EL (cell line): ENCODE measurements at regions not wholly inside any gene's neighbourhood (a gene's known extent, or its start where the extent isn't known, plus 50 kb on each side); places are given as distances from the start of the nearest gene placed in this dataset.
"Not testable (repeated sequence)": the region's sequence is repeated elsewhere in the genome, so short reads cannot be mapped to it uniquely, and the experiment has no call there.

Experiments used
- DNase-seq: peaks from one replicate; pipeline ENCODE4 v3.0.0-alpha.2; 2016

DNA sequence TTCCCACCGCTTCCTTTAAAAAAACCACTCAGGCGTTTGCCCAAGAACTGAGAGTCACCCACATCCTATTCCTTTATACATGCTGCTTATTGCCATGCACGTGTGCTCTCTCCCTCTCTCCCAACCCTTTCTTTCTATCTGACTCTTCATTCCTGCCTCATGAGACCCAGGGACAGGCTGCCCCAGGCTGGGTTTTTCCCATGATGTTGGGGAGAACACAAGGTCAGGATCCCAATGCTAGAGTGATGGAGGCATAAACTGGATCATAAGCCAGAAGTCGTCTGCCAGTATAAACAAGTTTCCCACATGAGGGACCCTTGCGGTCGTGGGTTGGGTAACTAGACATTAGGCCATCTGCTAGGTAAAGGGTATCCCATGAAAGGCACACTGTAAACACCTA is 64.9 kb downstream of the CD2 start:
- DNase-seq: no peak

DNA sequence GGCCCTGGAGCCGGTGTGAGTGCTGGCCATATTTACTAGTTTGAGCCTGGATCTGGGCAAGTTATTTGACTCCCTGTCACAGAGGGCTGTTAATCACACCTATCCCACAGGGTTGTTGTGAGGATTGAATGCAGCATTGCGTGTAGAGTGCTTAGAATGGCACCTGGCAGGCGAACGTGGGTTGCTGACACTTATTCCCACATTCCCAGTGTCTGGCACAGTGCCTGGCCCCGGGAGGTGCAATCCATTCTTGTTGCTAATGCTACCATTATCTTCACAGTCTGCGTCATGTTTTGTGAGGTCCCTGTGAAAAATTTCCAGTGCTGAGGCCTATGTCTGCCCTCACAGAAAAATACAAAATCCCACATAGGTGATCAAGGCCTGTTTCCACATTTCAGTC is 66.1 kb downstream of the CD2 start:
- peak; percentile 88 for DNase-seq

DNA sequence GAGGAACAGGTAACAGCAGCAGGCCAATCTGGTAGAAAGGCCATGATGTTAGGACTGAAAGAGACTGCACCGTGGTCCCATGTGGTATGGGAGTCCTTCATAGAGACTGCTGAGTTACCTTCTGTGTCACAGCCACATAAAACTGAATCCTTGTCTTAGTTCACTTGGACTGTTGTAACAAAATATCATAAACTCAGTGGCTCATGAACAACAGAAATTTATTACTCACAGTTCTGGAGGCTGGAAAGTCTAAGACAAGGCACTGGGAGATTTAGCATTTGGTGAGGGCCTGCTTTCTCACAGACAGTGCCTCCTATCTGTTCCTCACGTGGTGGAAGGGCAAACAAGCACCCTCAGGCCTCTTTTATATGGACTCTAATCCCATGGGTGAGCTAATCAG is 67.5 kb downstream of the CD2 start:
- no peak for DNase-seq

DNA sequence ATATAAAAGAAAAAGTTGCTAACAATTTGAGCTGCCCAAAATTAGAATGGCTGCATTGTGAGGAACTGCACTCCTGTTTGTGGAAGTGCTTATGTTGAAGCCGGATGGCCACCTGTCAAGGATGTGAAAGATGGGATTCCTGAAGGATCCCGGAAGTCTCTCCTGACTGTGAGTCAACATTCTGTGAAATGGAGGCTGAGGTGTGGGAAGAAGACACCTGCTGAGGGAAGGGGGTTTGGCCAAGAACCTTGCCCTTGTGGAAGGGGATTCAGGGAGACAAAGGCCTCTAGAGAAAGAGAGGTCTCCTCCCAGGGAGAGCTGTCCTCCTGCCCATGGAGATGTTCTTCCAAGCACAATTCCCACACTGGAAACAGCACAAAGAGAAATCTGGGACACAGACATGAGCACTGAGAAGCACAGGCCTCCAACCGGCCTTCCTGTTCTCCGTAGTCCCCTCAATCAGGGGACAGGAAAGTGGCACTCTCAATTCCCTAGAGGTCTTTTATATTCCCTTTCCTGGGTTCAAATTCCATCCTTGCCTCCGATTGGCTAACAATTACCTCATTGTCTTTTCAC is 70.5 kb downstream of the CD2 start:
- no peak for DNase-seq

DNA sequence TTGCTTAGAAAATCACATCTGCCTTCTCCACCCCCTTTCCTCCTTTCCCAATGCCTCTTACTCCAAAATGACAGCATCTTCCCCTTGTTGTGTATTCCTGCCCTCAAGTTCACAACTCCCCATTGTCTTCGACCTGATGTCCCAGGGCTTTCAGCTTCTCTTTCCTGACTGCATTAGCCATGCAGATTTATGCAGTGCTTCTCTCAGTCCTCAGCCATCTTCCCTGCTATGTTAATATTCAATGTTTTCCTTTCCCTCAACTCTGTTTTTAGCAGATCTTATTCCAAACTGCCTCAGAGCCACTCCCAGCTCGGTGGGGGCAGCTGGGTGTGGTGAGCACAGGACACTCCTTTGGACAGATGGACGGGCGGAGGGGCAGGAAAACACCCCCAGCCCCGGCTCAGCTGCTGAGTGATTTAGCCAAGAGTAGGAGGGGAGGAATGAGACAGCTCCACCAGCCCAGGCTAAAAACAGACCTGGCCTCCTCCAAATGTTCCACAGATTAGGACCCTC is 71.0 kb downstream of the CD2 start:
- no peak for DNase-seq

DNA sequence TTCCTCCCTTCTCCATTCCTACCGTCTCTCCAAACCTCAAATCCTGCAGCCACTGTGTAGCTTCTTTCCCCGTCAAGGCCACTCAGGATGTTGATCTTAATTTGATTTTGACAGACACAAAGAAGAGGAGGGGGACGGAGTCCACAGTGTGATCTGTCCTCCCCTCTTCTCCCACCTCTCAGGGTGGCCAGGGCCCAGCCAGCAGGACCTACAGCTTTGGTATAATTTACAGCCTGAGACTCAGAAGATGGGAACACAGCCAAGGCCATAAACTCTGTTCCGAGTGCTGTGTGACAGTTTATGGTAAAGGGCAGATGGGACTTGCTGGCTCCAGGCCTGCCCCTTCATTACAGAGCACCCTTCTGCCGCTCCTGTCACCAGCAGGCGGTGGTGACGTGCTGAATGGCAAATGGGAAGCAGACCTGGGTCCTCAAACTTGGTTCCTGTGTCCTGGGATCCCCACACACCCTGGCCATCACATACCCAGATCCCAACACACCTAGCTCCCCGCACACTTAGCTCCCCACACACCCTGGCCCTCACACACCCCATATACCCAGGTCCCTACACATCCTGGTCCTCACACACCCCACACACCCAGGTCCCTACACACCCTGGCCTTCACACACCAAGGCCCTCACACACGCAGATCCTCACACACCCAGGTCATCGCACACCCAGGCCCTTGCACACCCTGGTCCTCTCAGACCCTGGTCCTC is 71.6 kb downstream of the CD2 start:
- no peak for DNase-seq

DNA sequence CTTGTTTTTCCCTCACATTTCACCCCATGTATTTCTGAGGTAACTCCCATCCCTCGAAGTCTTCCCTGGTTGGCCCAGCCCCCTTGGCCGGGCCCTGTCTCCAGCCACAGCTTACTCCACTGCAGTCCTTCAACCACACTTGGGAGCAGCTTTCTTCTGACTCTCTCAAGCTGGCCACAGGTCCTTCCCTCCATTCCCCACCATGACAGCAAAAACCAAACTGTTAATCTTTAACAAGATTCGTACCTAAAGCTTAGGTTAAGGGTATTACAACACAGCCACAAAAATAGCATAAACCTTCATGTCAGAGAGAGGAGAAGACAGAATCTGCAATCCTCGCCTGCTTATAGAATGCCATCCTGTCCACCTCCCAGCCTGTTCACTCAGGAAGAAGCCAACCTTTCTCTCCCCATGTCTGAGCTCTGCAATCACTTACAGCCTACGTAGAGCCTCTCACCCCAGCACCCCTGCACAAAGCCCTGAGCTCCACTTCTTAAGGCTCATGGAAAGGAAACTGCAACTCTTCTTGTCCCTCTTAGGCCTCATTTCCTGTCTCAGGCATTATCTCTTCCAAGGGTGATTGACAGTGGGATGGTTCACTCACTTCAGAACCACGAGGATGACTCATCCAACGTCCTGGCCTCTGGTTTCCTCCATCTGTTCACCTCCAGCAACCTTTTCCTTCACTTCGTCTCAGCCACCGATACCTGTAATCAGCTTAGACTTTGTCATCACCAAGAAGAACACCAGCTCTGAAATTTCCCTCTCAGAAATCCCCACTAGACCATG is 72.8 kb downstream of the CD2 start:
- DNase-seq: peak; percentile 58

DNA sequence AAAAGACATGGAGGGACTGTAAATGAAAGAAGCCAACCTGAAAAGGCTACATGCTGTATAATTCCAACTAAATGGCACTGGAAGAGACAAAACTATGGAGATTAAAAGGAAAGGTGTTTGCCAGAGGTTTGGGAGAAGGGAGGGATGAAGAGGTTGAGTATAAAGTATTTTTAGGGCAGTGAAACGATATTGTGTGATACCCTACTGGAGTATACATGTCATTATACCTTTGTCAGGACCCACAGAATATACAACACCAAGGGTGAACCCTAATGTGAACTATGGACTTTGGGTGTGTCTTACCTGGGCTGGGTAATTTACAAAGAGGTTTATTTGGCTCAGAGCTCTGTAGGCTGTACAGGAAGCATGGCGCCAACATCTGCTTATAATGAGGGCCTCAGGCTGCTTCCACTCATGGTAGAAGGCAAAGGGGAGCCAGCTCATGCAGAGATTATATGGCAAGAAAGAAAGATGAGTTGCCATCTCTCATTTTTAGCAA is 73.4 kb downstream of the CD2 start:
- DNase-seq: no peak

DNA sequence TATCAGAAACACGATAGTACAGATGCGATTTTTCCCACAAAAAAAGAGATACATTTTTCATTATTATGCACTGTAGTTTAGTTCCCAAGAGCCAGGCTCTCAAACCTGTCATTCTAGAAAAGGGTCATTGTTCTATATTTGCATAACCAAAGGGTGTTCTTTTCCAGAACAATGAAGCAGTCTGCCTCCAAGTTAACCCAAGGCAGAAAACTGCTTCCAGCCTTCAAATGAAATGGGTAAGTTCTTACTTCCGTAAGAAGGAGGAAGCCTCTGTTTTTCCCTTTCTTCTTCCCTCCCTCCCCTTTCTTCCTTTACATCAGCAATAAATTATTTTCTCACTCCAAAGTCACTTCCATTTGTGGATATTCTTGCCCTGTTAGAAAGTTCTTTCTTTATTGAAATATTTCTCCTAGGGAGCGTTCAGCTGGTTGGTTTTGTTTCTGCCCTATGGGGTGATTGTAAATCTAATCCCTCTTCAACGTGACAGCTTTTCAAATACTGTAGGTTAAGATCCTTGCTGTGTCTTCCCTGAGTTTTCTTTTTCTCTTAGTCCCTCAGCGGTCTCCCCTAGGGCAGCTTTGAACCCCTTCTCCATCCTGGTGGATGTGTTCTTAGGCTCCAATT is 77.3 kb upstream of the PTGFRN start:
- no peak for DNase-seq

DNA sequence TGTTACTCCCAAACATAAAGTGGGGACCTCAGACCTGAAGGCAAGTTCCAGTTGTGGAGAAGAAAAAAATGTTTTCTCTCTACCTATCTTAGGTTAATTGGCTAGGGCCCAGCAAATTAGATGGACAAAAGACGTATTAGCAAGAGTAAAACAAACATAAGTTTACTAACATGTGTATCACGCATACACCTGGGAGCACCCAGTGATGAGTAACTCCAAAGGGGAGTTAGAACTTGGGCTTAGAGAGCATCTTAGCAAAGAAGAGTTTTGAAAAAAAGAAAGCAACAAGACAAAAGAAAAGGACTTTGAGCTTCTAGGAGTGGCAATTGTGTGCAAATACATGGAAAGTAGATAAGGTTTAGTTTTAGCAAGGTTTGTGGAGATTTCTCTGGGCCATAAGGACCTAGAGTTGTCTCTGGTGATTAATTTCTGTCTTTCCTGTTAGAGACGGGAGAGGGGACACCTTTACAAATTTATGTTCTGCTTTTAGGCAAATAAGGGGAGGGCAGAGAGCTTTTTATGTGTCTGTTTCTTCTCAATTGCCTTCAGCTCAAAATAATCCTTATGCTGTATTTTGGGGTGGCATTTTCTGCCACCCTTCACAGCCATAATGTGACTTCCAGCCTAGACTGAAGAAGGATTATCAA is 76.7 kb upstream of the PTGFRN start:
- DNase-seq: no peak

DNA sequence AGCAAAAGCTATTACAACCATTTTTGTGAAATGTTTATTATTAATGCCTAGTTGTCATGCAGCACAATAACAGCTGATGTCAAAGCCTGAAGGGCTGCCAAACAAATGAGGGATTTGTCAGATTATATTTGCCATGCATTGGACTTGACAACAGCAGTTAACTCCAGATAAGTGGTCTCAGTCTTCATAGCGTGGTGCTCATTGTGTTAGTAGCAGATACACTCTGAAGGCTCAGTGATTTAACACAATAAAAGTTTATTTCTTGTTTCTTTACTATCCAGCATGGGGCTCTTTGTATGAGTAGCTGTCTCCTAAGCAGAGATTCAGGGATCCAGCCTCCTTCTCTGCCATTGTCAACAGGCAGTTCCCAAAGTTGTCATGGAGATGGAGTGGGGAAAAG is 76.0 kb upstream of the PTGFRN start:
- DNase-seq: no peak

DNA sequence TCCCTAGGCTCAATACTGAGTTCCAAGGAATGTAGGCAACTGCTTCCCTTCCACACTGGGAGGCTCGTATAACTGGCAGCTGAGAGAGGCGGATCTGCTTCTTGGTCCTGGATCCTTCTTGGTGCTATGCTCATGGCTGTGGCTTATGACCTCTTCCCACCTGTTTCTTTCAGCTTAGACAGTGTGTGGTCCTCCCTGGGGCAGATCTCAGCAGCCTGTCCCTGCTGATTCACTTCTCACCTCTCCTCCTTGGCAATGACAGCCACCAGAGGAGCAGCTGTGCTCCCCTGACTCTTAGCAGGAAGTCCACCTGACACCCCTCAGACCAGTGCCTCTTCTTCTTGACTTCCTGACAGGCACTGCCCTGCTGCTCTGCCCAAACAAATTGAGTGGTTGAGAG is 75.1 kb upstream of the PTGFRN start:
- DNase-seq: no peak

DNA sequence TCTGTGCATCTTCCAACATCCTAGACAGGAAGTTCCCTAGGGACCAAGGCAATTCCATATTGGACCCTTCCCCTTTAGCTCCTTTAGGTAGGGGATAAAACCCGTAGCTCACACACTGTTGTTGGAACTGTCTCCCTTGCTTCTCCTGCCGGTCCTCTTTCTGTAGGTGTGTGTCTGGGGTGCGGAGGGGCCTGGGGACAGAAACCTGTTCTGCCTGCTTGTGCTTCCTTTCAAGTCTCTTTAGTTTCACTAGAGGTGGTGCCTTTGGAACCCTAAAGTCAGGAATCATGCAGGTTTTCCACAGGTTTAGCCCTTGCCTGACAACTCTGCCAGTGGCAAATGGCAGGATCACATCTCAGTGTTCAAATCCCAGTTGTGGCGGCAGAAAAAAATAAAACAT is 74.6 kb upstream of the PTGFRN start:
- DNase-seq: no peak

DNA sequence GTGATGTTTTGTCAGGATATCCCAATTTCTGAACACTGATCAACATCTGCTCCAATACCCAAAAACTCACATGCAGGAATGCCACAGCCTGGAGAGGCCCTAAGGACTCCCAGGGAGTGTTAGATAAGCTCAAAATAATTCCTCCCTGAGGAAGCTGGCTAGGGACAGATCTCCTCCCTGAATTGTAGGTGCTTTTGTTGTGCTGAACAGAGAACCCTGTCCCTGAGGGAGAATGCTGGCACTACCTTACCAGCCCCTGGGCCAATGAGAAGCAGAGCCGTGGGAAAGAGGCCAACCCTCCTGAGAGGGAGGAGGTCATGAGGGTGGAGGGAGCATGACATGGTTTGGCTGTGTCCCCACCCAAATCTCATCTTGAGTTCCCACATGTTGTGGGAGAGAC is 73.6 kb upstream of the PTGFRN start:
- DNase-seq: no peak

DNA sequence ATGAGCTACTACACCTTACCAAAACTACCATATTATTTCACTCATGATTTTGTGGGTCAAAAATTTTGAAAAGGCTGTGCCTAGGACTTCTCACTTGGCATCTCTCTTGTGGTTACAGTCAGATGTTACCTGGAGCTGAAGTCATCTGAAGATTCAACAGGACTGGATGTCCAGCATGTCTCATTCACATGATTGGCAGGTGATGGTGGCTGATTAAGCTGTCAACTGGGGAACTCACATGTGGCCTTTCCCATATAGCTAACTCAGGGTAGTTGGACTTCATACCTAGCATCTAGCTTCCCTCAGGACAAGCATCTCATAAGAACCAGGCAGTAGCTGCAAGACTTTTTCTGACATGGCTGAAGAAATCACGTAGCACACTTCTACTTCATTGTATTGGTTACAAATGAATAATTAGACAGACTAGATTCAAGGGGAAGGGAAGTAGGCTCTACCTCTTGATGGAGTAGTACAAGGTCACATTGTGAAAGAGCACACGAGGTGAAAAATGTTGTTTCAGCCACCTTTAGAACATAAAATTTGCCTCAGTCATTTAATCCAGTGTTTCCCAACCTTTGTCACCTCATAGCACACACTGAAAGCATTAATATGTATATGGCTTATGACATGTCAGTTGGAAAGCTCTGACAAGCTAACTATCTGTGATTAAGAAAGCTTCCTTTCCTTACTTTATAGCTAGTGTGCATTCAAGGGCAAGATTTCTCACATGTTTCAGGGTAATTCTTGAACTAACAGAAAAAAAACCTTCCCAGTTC is 68.0 kb upstream of the PTGFRN start:
- no peak for DNase-seq

DNA sequence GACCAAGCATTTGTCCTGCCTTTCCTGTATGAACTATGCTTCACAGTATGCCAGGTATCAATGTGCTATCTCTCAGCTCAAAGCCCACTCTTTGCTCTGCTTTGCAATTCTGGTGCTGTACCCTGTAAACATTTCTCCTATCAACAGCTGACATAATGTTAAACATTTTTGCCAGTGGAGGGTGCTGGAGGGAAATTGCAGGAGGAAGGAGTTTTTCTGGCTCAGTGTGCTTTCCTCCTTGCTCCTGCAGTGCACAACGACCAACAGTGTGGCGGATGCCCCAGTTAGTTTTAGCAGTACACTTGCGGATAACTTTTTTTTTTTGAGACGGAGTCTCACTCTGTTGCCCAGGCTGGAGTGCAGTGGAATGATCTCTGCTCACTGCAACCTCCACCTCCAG is 67.1 kb upstream of the PTGFRN start:
- DNase-seq: peak; percentile 9

DNA sequence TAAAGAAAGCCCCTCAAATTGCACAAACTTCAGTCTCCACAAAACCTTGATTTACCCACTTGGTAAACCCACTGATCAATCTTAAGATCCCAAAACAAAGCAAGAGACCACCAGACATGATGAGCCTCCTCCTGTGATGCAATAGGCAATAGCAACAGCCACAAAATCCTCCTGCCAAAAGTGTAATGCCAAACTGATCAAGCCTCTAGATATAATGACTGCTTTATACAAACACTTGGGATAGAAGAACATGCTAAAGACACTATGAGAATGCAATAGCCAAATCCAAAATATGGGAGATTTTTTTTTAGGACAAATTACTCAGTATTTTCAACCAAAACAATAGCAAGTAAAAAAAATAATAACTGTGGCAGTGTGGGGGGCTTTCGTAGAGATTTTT is 64.9 kb upstream of the PTGFRN start:
- DNase-seq: no peak

DNA sequence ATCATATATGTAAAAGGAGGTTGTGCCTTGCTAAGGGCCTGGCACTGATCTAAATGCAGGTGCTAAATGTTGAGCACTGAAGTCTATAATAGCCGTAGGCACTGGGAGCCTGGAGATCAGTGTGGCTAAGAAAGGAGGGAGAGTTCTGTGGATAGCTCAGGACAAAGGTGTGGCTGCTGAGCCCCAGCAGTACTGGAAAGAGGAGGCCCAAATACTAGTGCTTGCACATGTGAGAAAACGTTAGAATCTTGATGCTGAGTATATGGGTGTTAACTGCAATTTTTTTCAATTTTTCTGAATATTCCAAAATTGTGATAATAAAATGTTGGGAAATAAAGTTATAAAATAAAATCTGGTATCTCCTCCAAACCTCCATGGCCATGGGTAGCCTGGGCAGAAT is 62.5 kb upstream of the PTGFRN start:
- no peak for DNase-seq

DNA sequence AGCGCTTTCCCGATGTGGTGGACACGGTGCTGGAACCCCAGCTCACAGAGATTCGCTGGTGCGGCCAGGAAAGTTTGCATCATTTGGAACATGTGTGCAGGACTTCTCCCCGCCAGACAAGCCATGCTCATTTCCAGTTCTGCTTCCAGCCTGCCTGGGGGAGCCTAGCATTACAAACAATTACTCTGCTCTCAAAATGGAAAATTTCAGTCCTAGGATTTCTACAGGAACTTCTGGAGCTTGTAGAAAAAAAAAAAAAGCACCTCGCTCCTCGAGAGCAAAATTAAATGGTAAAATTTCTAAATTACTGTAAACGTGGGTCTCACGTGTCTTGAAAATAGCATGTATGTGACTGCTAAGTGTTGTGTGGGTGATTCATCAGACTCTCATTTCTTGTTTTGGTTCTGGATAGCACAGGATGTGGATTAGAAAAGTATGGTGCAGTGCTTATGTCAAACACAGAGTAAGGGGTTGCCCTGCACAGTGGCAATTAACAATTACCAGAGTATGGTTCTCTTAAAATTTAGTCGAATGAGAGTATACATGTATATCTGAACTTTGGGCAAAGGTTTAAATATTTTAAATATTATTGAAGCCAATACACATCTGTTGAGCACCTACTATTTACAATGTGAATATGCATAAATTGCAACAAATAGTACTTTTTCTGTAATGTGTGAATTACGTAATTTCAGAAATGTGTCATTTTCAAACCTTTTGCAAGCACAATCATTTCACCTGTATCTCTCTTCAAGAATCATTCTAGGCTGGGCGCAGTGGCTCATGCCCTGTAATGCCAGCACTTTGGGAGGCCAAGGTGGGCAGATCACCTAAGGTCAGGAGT is 61.8 kb upstream of the PTGFRN start:
- DNase-seq: peak; percentile 69

DNA sequence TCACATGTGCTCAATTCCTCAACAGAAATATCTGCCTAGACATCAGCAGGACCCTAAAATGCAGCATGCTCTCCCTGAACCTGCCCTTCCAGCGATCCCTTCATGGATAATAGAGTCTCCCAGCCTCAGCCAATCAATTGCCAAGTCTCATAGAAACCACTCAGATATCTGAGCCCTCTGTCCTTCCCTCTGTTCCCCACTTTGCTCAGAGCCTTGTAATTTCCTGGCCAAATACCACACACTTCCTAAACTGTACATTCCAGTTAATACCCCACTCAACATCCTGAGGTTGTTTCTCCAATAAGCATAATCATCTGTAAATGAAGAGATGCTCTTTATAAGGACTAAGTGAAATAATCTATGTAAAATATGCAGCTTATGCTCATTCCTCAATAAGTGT is 59.3 kb upstream of the PTGFRN start:
- DNase-seq: peak; percentile 63

DNA sequence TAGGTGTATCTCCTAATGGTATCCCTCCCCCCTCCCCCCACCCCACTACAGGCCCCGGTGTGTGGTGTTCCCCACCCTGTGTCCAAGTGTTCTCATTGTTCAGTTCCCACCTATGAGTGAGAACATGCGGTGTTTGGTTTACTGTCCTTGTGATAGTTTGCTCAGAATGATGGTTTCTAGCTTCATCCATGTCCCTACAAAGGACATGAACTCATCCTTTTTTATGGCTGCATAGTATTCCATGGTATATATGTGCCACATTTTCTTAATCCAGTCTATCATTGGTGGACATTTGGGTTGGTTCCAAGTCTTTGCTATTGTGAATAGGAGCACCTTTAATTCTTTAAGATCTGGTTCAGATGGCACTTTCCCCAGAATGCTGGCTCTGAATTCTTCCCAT is 58.5 kb upstream of the PTGFRN start:
- DNase-seq: not testable (repeated sequence)
